Karpas-422 (cell line): ENCODE measurements at regions not wholly inside any gene's neighbourhood (a gene's known extent, or its start where the extent isn't known, plus 50 kb on each side); places are given as distances from the start of the nearest gene placed in this dataset.

Source experiments
- DNase-seq: peaks from one replicate; pipeline ENCODE4 v3.0.0-alpha.2; 2015
- H2AFZ ChIP-seq: fragments of 200-600 bp; sonication (generic); 2 replicates; pipeline ENCODE4 v1.6.1; 2014; ENCODE audit warnings: antibody characterized with exemption, low read length, mixed read lengths
- H3K27ac ChIP-seq: fragments of 200-600 bp; sonication (generic); 2 replicates; pipeline ENCODE4 v1.5.1; 2014; ENCODE audit warnings: mild to moderate bottlenecking, low read length, moderate library complexity
- H3K27me3 ChIP-seq: fragments of 200-600 bp; sonication (generic); 2 replicates; pipeline ENCODE4 v1.6.1; 2014; ENCODE audit warnings: low read length, mixed read lengths
- H3K36me3 ChIP-seq: fragments of 200-600 bp; sonication (generic); 2 replicates; pipeline ENCODE4 v1.6.1; 2014; ENCODE audit warnings: low read length, mixed read lengths; ENCODE audit not compliant: insufficient read depth
- H3K4me1 ChIP-seq: fragments of 200-600 bp; sonication (generic); 2 replicates; pipeline ENCODE4 v1.6.1; 2014; ENCODE audit warnings: mild to moderate bottlenecking, low read length, mixed read lengths
- H3K4me2 ChIP-seq: fragments of 200-600 bp; sonication (generic); 2 replicates; pipeline ENCODE4 v1.6.1; 2014; ENCODE audit warnings: low read length, low read depth, mild to moderate bottlenecking; ENCODE audit not compliant: poor library complexity, severe bottlenecking
- H3K4me3 ChIP-seq: fragments of 200-600 bp; sonication (generic); 2 replicates; pipeline ENCODE4 v1.5.1; 2014; ENCODE audit warnings: mild to moderate bottlenecking, antibody characterized with exemption, low read length, mixed read lengths
- H3K79me2 ChIP-seq: fragments of 200-600 bp; sonication (generic); 2 replicates; pipeline ENCODE4 v1.6.1; 2014; ENCODE audit warnings: mild to moderate bottlenecking, low read length, mixed read lengths
- H3K9ac ChIP-seq: fragments of 200-600 bp; sonication (generic); 2 replicates; pipeline ENCODE4 v1.6.0; 2014; ENCODE audit warnings: low read length
- H3K9me2 ChIP-seq: fragments of 200-600 bp; sonication (generic), shearing (Covaris generic); replicated peaks from 2 replicates; pipeline ENCODE4 v1.6.0; 2014; ENCODE audit warnings: mild to moderate bottlenecking, low read length, moderate library complexity; ENCODE audit not compliant: insufficient read depth
- H3K9me3 ChIP-seq: fragments of 300-700, 200-600 bp; sonication (generic); 2 replicates; pipeline ENCODE4 v1.6.1; 2014; ENCODE audit warnings: low read length, mixed read lengths
- H4K20me1 ChIP-seq: fragments of 200-600 bp; sonication (generic); 2 replicates; pipeline ENCODE4 v1.6.1; 2014; ENCODE audit warnings: mild to moderate bottlenecking, antibody characterized with exemption, low read length, low read depth; ENCODE audit not compliant: insufficient read depth

DNA sequence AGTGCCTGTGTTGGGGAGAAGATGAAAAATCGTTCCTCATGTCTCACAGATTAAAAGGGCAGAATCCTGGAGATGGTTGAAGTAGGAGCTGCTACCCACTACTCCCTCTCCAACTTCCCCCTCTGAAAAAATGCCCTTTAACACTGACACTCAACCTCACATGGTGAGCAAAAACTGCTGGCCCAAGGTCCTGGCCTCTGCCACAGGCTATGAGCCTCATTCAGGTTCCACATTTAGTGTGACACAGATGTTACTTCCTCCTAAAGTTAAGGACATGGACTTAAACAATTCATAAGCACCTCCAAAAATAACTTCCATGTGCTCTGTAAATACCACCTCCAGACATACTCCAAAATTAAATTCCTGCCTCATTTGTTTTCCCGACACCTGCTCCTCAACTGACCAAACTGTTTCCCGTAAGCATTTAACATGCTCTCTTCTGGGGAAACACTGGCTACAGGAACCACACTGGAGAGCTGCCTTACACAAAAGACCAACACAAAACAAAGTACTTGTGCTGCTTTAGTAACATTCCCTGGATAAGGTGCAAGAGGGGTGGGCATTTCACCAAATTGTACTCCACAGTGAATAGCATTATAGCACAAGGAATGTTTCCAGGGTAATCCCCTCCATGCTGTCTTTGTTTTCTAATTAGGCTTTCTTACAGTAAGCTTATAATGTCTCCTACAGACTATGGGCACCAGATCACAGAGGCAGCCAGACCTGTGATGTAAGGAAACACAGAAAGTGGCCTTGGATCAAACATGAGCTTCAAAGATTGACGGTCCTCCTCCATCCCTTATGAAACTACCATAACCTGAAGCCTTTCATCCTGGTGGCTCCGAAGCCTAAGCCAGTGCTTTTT lies 57.0 kb downstream of the PHLDA1 start:
- Histone ChIP-seq H3K9ac (no peak overlapping the region), H3K4me3 (no peak overlapping the region), H3K27ac (no peak overlapping the region), H3K4me2 (no peak overlapping the region), H2AFZ (no peak overlapping the region), H3K4me1 (peaks cover 2% of the 10 kb centered on the region; the same call in 1 of the 2 replicates), H3K9me3 (no peaks in the 10 kb centered on the region), H3K27me3 (no peaks in the 10 kb centered on the region), H3K36me3 (no peaks in the 10 kb centered on the region), H4K20me1 (no peaks in the 10 kb centered on the region), H3K79me2 (no peaks in the 10 kb centered on the region), H3K9me2 (no peaks in the 10 kb centered on the region)
- DNase-seq = no peak

- no peaks in the 10 kb centered on the region for H3K36me3 ChIP-seq
- H3K79me2 ChIP-seq = no peaks in the 10 kb centered on the region
- no peaks in the 10 kb centered on the region for H3K27me3 ChIP-seq
- H3K27ac ChIP-seq = no peak overlapping the region
- no peaks in the 10 kb centered on the region for H3K9me3 ChIP-seq
- no peaks in the 10 kb centered on the region; the same call in 1 of the 2 replicates for H3K4me1 ChIP-seq
- no peak overlapping the region for H3K4me3 ChIP-seq
- H2AFZ ChIP-seq = no peak overlapping the region
- H3K4me2 ChIP-seq = no peak overlapping the region
- H3K9ac ChIP-seq = no peak overlapping the region
- H3K9me2 ChIP-seq = no peaks in the 10 kb centered on the region
- H4K20me1 ChIP-seq = no peaks in the 10 kb centered on the region
- DNase-seq = peak; percentile 11
Measured at GRCh38 chr12:75971253-75971652, 60.3 kb downstream of the PHLDA1 start.

DNA sequence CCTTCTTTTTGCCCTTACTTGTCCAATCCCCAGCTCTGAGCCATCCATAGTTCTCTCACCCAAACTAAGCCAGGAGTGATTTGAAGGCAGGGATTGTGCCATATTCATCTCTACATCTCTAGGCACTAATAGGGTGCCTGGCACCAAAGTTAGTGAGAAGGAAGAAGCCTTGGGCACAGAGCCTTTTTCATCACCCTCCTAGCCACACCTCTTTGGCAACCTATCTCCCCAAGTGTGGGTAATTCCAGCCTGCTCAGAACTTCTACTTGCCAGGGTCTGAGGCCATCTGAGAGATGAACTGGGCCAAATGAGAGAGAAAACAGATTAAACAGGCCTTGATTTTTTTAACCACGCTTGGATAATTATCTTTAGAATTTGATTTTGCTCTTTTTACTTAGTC lies 61.3 kb downstream of the PHLDA1 start:
- peak; percentile 32 for DNase-seq
- H2AFZ ChIP-seq = no peak overlapping the region
- no peak overlapping the region for H3K4me3 ChIP-seq
- H3K4me1 ChIP-seq = no peaks in the 10 kb centered on the region; the same call in 1 of the 2 replicates
- H3K27me3 ChIP-seq = no peaks in the 10 kb centered on the region
- no peak overlapping the region for H3K4me2 ChIP-seq
- no peak overlapping the region for H3K9ac ChIP-seq
- no peaks in the 10 kb centered on the region for H3K36me3 ChIP-seq
- no peaks in the 10 kb centered on the region for H3K79me2 ChIP-seq
- no peaks in the 10 kb centered on the region for H3K9me3 ChIP-seq
- H4K20me1 ChIP-seq = no peaks in the 10 kb centered on the region
- H3K9me2 ChIP-seq = no peaks in the 10 kb centered on the region
- no peak overlapping the region for H3K27ac ChIP-seq

GRCh38 chr12:75969768-75970167 lies 61.8 kb downstream of the PHLDA1 start:
- no peaks in the 10 kb centered on the region for H3K9me3 ChIP-seq
- H3K4me1 ChIP-seq = no peaks in the 10 kb centered on the region; the same call in 1 of the 2 replicates
- H3K27ac ChIP-seq = no peak overlapping the region
- H3K9me2 ChIP-seq = no peaks in the 10 kb centered on the region
- H3K4me3 ChIP-seq = no peak overlapping the region
- H3K79me2 ChIP-seq = no peaks in the 10 kb centered on the region
- no peaks in the 10 kb centered on the region for H4K20me1 ChIP-seq
- no peak overlapping the region for H3K9ac ChIP-seq
- H2AFZ ChIP-seq = no peak overlapping the region
- H3K4me2 ChIP-seq = no peak overlapping the region
- no peaks in the 10 kb centered on the region for H3K27me3 ChIP-seq
- peak; percentile 36 for DNase-seq
- no peaks in the 10 kb centered on the region for H3K36me3 ChIP-seq

DNA sequence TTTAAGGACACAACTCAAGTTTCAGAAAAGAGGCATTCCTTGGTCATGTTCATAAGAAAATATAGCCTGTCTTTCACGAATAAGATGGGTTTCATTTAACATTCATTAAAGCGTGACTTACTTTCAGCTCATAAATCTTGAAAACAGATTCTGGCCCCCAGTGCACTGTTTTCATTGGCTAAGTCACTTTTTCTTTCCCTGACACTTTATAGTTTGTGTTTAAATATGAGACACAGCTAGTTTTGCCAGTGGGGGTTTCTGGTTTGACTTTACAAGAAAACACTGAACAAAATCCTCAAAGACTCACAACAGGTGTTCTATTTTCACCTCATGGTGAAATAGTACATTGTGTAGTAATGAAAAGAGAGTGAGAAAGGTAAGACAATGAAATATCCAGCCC lies 65.9 kb downstream of the PHLDA1 start:
- Histone ChIP-seq H3K36me3 (no peaks in the 10 kb centered on the region), H4K20me1 (no peaks in the 10 kb centered on the region), H3K79me2 (no peaks in the 10 kb centered on the region), H3K27me3 (no peaks in the 10 kb centered on the region), H3K9me3 (no peaks in the 10 kb centered on the region), H2AFZ (no peak overlapping the region), H3K4me1 (peaks cover 7% of the 10 kb centered on the region), H3K9me2 (no peaks in the 10 kb centered on the region), H3K4me3 (no peak overlapping the region), H3K4me2 (no peak overlapping the region), H3K9ac (no peak overlapping the region), H3K27ac (no peak overlapping the region)
- no peak for DNase-seq

- Histone ChIP-seq H3K4me1 (peaks cover 22% of the 10 kb centered on the region), H3K27me3 (no peaks in the 10 kb centered on the region), H3K9me2 (no peaks in the 10 kb centered on the region), H2AFZ (no peak overlapping the region), H3K9ac (no peak overlapping the region), H3K4me2 (no peak overlapping the region), H4K20me1 (no peaks in the 10 kb centered on the region), H3K4me3 (no peak overlapping the region), H3K27ac (no peak overlapping the region), H3K36me3 (no peaks in the 10 kb centered on the region), H3K9me3 (no peaks in the 10 kb centered on the region), H3K79me2 (no peaks in the 10 kb centered on the region)
- DNase-seq = peak; percentile 67
Measured at GRCh38 chr12:75964150-75964549, 67.4 kb downstream of the PHLDA1 start.

GRCh38 chr12:75961878-75962277 lies 69.7 kb downstream of the PHLDA1 start:
- Histone ChIP-seq H3K36me3 (no peaks in the 10 kb centered on the region), H3K9me2 (no peaks in the 10 kb centered on the region), H3K27me3 (no peaks in the 10 kb centered on the region), H3K27ac (no peak overlapping the region), H3K9me3 (no peaks in the 10 kb centered on the region), H2AFZ (no peak overlapping the region), H3K9ac (no peak overlapping the region), H3K4me2 (no peak overlapping the region), H3K4me1 (peaks cover 29% of the 10 kb centered on the region), H3K79me2 (no peaks in the 10 kb centered on the region), H4K20me1 (no peaks in the 10 kb centered on the region), H3K4me3 (no peak overlapping the region)
- no peak for DNase-seq

DNA sequence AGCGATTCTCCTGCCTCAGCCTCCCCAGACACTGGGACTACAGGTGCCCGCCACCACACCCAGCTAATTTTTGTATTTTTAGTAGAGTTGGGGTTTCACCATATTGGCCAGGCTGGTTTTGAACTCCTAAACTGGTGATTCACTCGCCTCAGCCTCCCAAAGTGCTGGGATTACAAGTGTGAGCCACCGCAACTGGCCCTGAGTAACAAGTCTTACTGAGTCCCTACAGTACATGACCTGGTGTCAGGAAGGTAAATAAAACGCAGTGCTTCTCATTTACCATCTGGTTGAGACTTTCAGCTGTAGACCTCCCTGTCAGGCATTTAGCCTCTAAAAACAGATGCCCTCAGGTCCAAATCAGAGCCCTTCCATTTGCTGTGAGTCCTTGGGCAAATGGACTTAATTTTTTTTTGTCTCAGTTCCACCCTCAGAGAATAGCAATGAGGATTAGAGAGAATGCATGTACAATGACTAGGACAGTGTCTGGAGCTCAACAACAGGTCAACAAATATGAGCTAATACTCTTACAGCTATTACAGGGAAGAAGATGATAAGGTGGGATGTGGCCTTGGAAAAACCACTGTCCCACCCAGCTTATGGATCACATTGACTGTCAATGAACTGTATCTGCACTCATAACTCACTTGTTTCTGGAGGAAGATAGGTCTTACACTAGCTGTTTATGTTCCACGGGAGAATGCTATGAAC lies 70.5 kb downstream of the PHLDA1 start:
- Histone ChIP-seq H3K4me1 (peaks cover 29% of the 10 kb centered on the region), H3K9me2 (no peaks in the 10 kb centered on the region), H3K36me3 (no peaks in the 10 kb centered on the region), H2AFZ (no peak overlapping the region), H3K9ac (no peak overlapping the region), H4K20me1 (no peaks in the 10 kb centered on the region), H3K4me3 (no peak overlapping the region), H3K9me3 (no peaks in the 10 kb centered on the region), H3K79me2 (no peaks in the 10 kb centered on the region), H3K27ac (no peak overlapping the region), H3K27me3 (no peaks in the 10 kb centered on the region), H3K4me2 (no peak overlapping the region)
- no peak for DNase-seq
